Uterus (tissue), 3 donors: ENCODE measurements at regions not wholly inside any gene's neighbourhood (a gene's known extent, or its start where the extent isn't known, plus 50 kb on each side); places are given as distances from the start of the nearest gene placed in this dataset.

Experiments used
- DNase-seq, 2 donors: peaks; one replicate each; pipeline ENCODE4 v3.0.0-alpha.2; 2019 to 2020
- H3K27ac ChIP-seq, 2 donors: fragments of 200-600 bp; sonication (generic); 1 replicate in 1 of 2; 2 replicates in 1 of 2; pipeline ENCODE4 v1.5.1; 2016 to 2018
- H3K27me3 ChIP-seq, 2 donors: fragments of 200-600 bp; sonication (generic); one replicate each; pipeline ENCODE4 v1.5.1; 2018 to 2019; ENCODE audit warnings: control low read depth in 1 of 2
- H3K36me3 ChIP-seq, 2 donors: fragments of 200-600 bp; sonication (generic); one replicate each; pipeline ENCODE4 v1.5.1; 2019; ENCODE audit warnings: control low read depth in 1 of 2
- H3K4me1 ChIP-seq, 2 donors: fragments of 200-600 bp; sonication (generic); one replicate each; pipeline ENCODE4 v1.5.1; 2018 to 2019; ENCODE audit warnings: control low read depth in 1 of 2
- H3K4me3 ChIP-seq, 2 donors: fragments of 200-600 bp; sonication (generic); 1 replicate in 1 of 2; 2 replicates in 1 of 2; pipeline ENCODE4 v1.5.1; 2018 to 2019; ENCODE audit warnings: mild to moderate bottlenecking in 1 of 2
- H3K9me3 ChIP-seq, 2 donors: fragments of 200-600 bp; sonication (generic); one replicate each; pipeline ENCODE4 v1.5.1; 2019; ENCODE audit warnings: control low read depth in 1 of 2
- POLR2A ChIP-seq, 2 donors: fragments of 450-650 bp; IDR thresholded peaks; one replicate each; pipeline ENCODE4 v1.6.1; 2016; ENCODE audit warnings: antibody characterized with exemption in 2 of 2, mild to moderate bottlenecking in 1 of 2, moderate library complexity in 1 of 2
- intact Hi-C: fragments of 100-400 bp; cut with DNase I; formaldehyde crosslinking; loops from one replicate; pipeline ENCODE4 v1.15.1; 2023; ENCODE audit warnings: low total_unique reads
- TF ChIP-seq, protein P1 (sequence below), 4 experiments: fragments of 200-600 bp in 2 of 4; fragments of 450-650 bp in 2 of 4; sonication (generic) in 2 of 4; IDR thresholded peaks; one replicate each; pipeline ENCODE4 v1.5.1; 2016 to 2019; ENCODE audit warnings: antibody characterized with exemption in 4 of 4, mild to moderate bottlenecking in 2 of 4, moderate library complexity in 1 of 4
- donor health status: DM: yes; HTN: yes; CAD: no.

GRCh38 chr19:28494461-28494860 lies 718.5 kb downstream of the UQCRFS1 start:
- intact Hi-C loops: no loop called here
- TF ChIP-seq POLR2A (IDR thresholded peaks at IDR 0.05): no peak
- TF ChIP-seq, protein P1, sequence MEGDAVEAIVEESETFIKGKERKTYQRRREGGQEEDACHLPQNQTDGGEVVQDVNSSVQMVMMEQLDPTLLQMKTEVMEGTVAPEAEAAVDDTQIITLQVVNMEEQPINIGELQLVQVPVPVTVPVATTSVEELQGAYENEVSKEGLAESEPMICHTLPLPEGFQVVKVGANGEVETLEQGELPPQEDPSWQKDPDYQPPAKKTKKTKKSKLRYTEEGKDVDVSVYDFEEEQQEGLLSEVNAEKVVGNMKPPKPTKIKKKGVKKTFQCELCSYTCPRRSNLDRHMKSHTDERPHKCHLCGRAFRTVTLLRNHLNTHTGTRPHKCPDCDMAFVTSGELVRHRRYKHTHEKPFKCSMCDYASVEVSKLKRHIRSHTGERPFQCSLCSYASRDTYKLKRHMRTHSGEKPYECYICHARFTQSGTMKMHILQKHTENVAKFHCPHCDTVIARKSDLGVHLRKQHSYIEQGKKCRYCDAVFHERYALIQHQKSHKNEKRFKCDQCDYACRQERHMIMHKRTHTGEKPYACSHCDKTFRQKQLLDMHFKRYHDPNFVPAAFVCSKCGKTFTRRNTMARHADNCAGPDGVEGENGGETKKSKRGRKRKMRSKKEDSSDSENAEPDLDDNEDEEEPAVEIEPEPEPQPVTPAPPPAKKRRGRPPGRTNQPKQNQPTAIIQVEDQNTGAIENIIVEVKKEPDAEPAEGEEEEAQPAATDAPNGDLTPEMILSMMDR (IDR thresholded peaks at IDR 0.05): no peak
- Histone ChIP-seq H3K4me1 (no peaks in the 10 kb centered on the region), H3K4me3 (no peak overlapping the region), H3K9me3 (no peaks in the 10 kb centered on the region), H3K27ac (no peak overlapping the region), H3K36me3 (no peaks in the 10 kb centered on the region), H3K27me3 (no peaks in the 10 kb centered on the region)
- DNase-seq: no peak

DNA sequence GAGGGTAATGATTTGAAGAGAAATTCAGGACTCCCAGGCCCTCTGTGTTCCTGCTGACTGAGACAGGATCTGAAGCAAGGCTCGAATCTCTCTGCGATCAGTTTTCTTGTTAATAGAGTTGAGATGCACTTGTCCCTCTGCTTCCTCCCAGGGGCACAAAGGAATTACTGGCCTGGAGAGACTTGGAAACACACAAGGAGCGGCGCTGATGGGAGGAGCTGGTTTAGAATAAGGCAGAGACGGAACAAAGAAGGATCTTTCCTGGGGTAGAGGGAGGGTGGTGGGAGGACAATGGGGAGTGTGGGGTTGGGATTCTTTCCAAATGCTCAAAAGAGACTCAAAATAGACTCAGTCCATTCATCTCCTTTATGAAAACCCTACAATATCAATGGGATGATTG lies 719.1 kb downstream of the UQCRFS1 start:
- no peaks in the 10 kb centered on the region for H3K36me3 ChIP-seq

GRCh38 chr19:28492621-28493020 lies 720.3 kb downstream of the UQCRFS1 start:
- Histone ChIP-seq H3K36me3 (no peaks in the 10 kb centered on the region), H3K9me3 (no peaks in the 10 kb centered on the region), H3K27me3 (no peaks in the 10 kb centered on the region), H3K27ac (no peak overlapping the region), H3K4me1 (no peaks in the 10 kb centered on the region), H3K4me3 (no peak overlapping the region)
- no peak for TF ChIP-seq POLR2A (IDR thresholded peaks at IDR 0.05)
- TF ChIP-seq, protein P1 (IDR thresholded peaks at IDR 0.05): no peak
- DNase-seq: no peak
- intact Hi-C loops: no loop called here

More for the DNA sequence above, 719.1 kb downstream of the UQCRFS1 start:
- H3K4me3 ChIP-seq: no peak overlapping the region
- no peaks in the 10 kb centered on the region for H3K9me3 ChIP-seq
- H3K27me3 ChIP-seq: no peaks in the 10 kb centered on the region
- no peaks in the 10 kb centered on the region for H3K4me1 ChIP-seq
- intact Hi-C loops: no loop called here
- DNase-seq: no peak
- H3K27ac ChIP-seq: no peak overlapping the region
- TF ChIP-seq POLR2A (IDR thresholded peaks at IDR 0.05): no peak
- TF ChIP-seq, protein P1 (IDR thresholded peaks at IDR 0.05): no peak

GRCh38 chr19:28492201-28492600 lies 720.8 kb downstream of the UQCRFS1 start:
- no peaks in the 10 kb centered on the region for H3K27me3 ChIP-seq
- H3K27ac ChIP-seq: no peak overlapping the region
- intact Hi-C loops: no loop called here
- no peak for TF ChIP-seq POLR2A (IDR thresholded peaks at IDR 0.05)
- TF ChIP-seq, protein P1 (IDR thresholded peaks at IDR 0.05): no peak
- H3K4me1 ChIP-seq: no peaks in the 10 kb centered on the region
- no peak for DNase-seq
- H3K9me3 ChIP-seq: no peaks in the 10 kb centered on the region
- no peak overlapping the region for H3K4me3 ChIP-seq
- H3K36me3 ChIP-seq: no peaks in the 10 kb centered on the region

DNA sequence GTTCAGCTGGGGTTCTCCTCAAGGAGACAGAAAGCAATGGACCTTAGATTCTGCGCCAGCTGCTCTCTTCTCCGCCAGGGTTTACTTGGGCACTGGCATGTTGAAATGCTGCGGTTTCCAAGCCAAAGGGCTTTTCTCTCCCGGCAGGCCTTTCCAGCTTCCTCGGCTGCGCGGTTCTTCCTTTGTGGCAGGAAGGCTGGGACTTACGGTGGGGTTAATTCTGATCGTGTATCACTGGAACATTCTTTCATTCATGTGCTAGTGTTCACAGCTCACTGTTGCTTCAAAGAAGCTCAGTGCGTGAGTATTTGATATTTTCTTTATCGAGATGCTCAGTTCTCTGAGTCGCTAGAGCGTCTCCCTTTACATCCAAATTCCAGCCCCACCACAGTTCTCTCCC lies 723.2 kb downstream of the UQCRFS1 start:
- Histone ChIP-seq H3K4me3 (no peak overlapping the region), H3K27ac (no peak overlapping the region), H3K9me3 (no peaks in the 10 kb centered on the region), H3K36me3 (no peaks in the 10 kb centered on the region), H3K4me1 (no peaks in the 10 kb centered on the region), H3K27me3 (no peaks in the 10 kb centered on the region)
- TF ChIP-seq, protein P1 (IDR thresholded peaks at IDR 0.05): no peak
- intact Hi-C loops: no loop called here
- no peak for DNase-seq
